Osteocyte (in vitro differentiated cells): ENCODE measurements at regions not wholly inside any gene's neighbourhood (a gene's known extent, or its start where the extent isn't known, plus 50 kb on each side); places are given as distances from the start of the nearest gene placed in this dataset.

ENCODE experiments used
- DNase-seq: peaks from one replicate; pipeline ENCODE4 v3.0.0; 2021; ENCODE audit warnings: mixed read lengths; ENCODE audit not compliant: unreplicated experiment; ENCODE audit errors: extremely low spot score
- H3K27ac Mint-ChIP-seq: one replicate; pipeline ENCODE4 v1.8.0; 2021; ENCODE audit warnings: mild to moderate bottlenecking, mixed read lengths; ENCODE audit not compliant: unreplicated experiment
- H3K27me3 Mint-ChIP-seq: one replicate; pipeline ENCODE4 v1.8.0; 2021; ENCODE audit warnings: mixed read lengths; ENCODE audit not compliant: unreplicated experiment
- H3K36me3 Mint-ChIP-seq: one replicate; pipeline ENCODE4 v1.8.0; 2021; ENCODE audit warnings: mixed read lengths; ENCODE audit not compliant: unreplicated experiment
- H3K4me1 Mint-ChIP-seq: one replicate; pipeline ENCODE4 v1.8.0; 2021; ENCODE audit warnings: mixed read lengths; ENCODE audit not compliant: unreplicated experiment
- H3K4me3 Mint-ChIP-seq: one replicate; pipeline ENCODE4 v1.8.0; 2021; ENCODE audit warnings: mild to moderate bottlenecking, moderate library complexity, mixed read lengths; ENCODE audit not compliant: unreplicated experiment
- H3K9me3 Mint-ChIP-seq: one replicate; pipeline ENCODE4 v1.8.0; 2021; ENCODE audit warnings: mixed read lengths; ENCODE audit not compliant: unreplicated experiment
- CTCF ChIP-seq: fragments of 200-600 bp; sonication (generic); IDR thresholded peaks from 2 replicates; pipeline ENCODE4 v1.5.0; 2021; ENCODE audit warnings: antibody characterized with exemption, mild to moderate bottlenecking, moderate library complexity

GRCh38 chr13:85197431-85197830 lies 601.8 kb downstream of the SLITRK6 start:
- Mint-ChIP-seq H3K36me3 (no peaks in the 10 kb centered on the region), H3K9me3 (peaks cover 29% of the 10 kb centered on the region), H3K27me3 (no peaks in the 10 kb centered on the region), H3K4me3 (no peak overlapping the region), H3K27ac (no peak overlapping the region), H3K4me1 (no peaks in the 10 kb centered on the region)
- DNase-seq, result no peak
- no peak for TF ChIP-seq CTCF

DNA sequence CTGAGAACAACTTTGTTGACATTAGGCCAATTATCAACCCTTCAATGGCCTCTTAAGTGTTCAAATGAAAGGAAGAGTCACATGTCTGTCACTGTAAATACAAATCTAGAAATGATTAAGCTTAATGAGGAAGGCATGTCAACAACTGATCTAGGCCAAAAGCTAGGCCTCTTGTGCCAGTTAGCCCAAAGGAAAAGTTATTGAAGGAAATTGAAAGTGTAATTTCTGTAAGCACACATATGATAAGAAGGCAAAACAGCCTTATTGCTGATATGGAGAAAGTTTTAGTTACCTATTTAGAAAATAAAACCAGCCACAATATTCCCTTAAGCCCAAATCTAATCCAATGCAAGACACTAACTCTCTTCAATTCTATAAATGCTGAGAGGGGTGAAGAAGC lies 604.7 kb downstream of the SLITRK6 start:
- no peak for TF ChIP-seq CTCF
- H3K4me3 Mint-ChIP-seq, result no peak overlapping the region
- peaks cover 18% of the 10 kb centered on the region for H3K9me3 Mint-ChIP-seq
- no peaks in the 10 kb centered on the region for H3K36me3 Mint-ChIP-seq
- no peaks in the 10 kb centered on the region for H3K4me1 Mint-ChIP-seq
- DNase-seq, result no peak
- no peak overlapping the region for H3K27ac Mint-ChIP-seq
- H3K27me3 Mint-ChIP-seq, result no peaks in the 10 kb centered on the region

DNA sequence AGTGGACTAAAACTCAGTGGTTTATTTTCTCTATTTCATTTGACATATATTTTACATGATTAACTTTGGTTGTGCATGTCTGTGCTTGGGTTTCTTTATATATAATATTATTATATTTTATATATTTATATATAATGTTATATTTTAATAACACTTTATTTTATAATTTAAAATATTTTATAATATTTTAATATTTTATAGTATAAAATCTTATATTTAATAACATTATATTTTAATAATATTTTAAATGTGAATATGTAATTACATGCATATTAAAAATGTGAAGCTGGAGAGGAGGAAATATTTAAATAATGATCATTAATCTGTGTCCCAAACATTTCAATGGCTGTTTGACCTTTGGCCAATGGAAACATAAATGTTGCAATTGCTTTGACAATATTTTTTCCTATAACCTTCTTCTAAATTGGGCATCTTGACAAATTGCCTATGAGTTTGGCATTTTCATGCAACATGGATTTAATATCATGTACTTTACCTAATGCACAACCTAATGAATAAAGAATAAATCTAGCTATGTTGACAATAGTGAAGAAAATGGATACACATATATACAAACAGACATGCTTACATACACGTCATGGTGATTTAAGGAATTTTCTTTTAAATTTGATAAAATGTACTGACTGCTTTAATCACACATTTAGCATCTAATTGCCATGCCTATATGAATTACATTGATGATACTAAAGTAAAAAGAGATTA lies 607.1 kb downstream of the SLITRK6 start:
- Mint-ChIP-seq H3K4me1 (no peaks in the 10 kb centered on the region), H3K27me3 (no peaks in the 10 kb centered on the region), H3K9me3 (peaks cover 14% of the 10 kb centered on the region), H3K36me3 (no peaks in the 10 kb centered on the region), H3K27ac (no peak overlapping the region), H3K4me3 (no peak overlapping the region)
- DNase-seq, result no peak
- no peak for TF ChIP-seq CTCF

DNA sequence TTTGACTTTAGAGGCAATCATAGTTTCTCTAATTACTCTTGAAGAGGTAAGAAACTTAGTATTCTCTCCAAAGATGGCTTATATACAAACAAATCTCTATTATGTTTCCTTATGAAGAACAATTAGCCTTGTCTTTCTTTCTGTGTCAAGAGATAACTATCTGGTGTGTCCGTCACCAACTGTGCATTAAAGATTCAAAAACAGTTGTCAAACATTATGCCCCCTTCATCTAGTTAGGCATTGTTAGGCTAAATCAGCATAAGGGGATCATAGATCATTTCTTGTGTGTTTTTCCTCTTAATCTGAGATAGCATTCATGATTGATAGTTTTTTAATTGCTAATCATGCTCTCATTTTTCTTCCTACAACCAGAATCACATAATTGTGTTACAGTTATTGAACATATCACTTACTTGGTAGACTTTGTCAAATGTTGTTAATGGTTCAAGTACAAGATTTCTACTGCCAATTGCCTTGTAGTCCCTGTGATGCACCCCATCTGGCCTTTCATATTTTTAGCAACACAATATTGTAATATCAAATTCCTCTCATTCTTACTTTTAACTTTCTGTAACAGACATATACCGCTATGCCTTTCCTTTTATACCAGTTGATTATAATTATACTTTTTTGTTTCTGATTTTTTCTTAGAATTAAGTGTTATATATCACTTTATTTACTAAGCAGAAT lies 612.7 kb downstream of the SLITRK6 start:
- no peak overlapping the region for H3K4me3 Mint-ChIP-seq
- DNase-seq, result no peak
- H3K9me3 Mint-ChIP-seq, result peaks cover 19% of the 10 kb centered on the region
- no peaks in the 10 kb centered on the region for H3K4me1 Mint-ChIP-seq
- no peak overlapping the region for H3K27ac Mint-ChIP-seq
- H3K36me3 Mint-ChIP-seq, result no peaks in the 10 kb centered on the region
- no peak for TF ChIP-seq CTCF
- H3K27me3 Mint-ChIP-seq, result no peaks in the 10 kb centered on the region

DNA sequence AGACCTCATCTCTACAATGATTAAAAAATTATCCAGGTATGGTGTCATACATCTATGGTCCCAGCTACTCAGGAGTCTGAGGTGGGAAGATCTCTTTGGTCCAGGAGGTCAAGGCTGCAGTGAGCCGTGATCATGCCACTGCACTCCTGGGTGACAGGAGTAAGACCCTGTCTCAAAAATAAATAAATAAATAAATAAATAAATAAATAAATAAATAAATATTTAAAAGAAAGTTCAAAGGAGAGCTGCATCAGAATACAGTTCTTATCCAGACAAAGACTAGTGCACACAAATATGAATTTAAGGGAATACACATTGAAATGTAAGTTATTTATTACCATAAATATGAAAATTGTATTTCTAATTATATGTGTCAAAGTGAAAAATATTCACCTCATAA lies 624.9 kb downstream of the SLITRK6 start:
- Mint-ChIP-seq H3K27me3 (no peaks in the 10 kb centered on the region), H3K36me3 (no peaks in the 10 kb centered on the region), H3K4me3 (no peak overlapping the region), H3K27ac (no peak overlapping the region), H3K4me1 (no peaks in the 10 kb centered on the region), H3K9me3 (peaks cover 11% of the 10 kb centered on the region)
- TF ChIP-seq CTCF, result no peak
- DNase-seq, result no peak
